B cell (primary cell): ENCODE measurements at regions not wholly inside any gene's neighbourhood (a gene's known extent, or its start where the extent isn't known, plus 50 kb on each side); places are given as distances from the start of the nearest gene placed in this dataset.

Experiments used
- ATAC-seq: fragments of 200-7000 bp; cut with Tn5 transposase; one replicate; pipeline ENCODE4 v1.10.0; 2021; ENCODE audit warnings: low read depth, mild to moderate bottlenecking, moderate number of reproducible peaks, moderate library complexity
- CTCF ChIA-PET: fragments of 350-600 bp; sonication (Branson Sonifier 250); formaldehyde crosslinking; loops from one replicate; lab custom pipeline; 2021; ENCODE audit warnings: antibody characterized with exemption, inconsistent platforms; lab: Charles Lee
- POLR2A ChIA-PET: fragments of 350-600 bp; sonication (Branson Sonifier 250); formaldehyde crosslinking; loops from one replicate; lab custom pipeline; 2021; ENCODE audit warnings: antibody characterized with exemption; lab: Charles Lee
- DNase-seq: peaks from one replicate; pipeline ENCODE4 v3.0.0; 2013
- H2AFZ ChIP-seq: 2 replicates; pipeline ENCODE4 v1.6.1; 2012; ENCODE audit warnings: mild to moderate bottlenecking, low read depth, low read length; ENCODE audit not compliant: insufficient read depth, poor library complexity, severe bottlenecking
- H3K27ac ChIP-seq, 2 donors: 1 replicate in 1 of 2; 2 replicates in 1 of 2; pipeline ENCODE4 v1.5.1; 2012 to 2013; ENCODE audit warnings: low read length in 2 of 2, mild to moderate bottlenecking in 2 of 2, moderate library complexity in 1 of 2
- H3K27me3 ChIP-seq, 4 experiments: fragments of 200-600 bp in 1 of 4; sonication (generic) in 1 of 4; replicated peaks in 1 of 4; 1 replicate in 2 of 4; 2 replicates in 2 of 4; pipeline versions ENCODE4 v1.6.1 to v1.7.0; 2013 to 2016; ENCODE audit warnings: low read length in 3 of 4, mild to moderate bottlenecking in 2 of 4, mixed read lengths in 1 of 4, moderate library complexity in 1 of 4; ENCODE audit not compliant: insufficient read depth in 4 of 4, control insufficient read depth in 3 of 4; ENCODE audit errors: control extremely low read depth in 1 of 4
- H3K36me3 ChIP-seq, 2 experiments: replicated peaks in 1 of 2; 1 replicate in 1 of 2; 2 replicates in 1 of 2; pipeline versions ENCODE4 v1.6.1 to v1.7.1; 2013; ENCODE audit warnings: low read length in 1 of 2; ENCODE audit not compliant: insufficient read depth in 2 of 2, control insufficient read depth in 1 of 2; ENCODE audit errors: control extremely low read depth in 1 of 2, extremely low read depth in 1 of 2
- H3K4me1 ChIP-seq, 2 donors: fragments of 200-600 bp in 1 of 2; sonication (generic) in 1 of 2; 1 replicate in 1 of 2; 2 replicates in 1 of 2; pipeline versions ENCODE4 v1.5.1 to v1.6.1; 2013 to 2017; ENCODE audit warnings: low read length in 2 of 2; ENCODE audit not compliant: control insufficient read depth in 2 of 2, insufficient read depth in 2 of 2
- H3K4me2 ChIP-seq: replicated peaks from 2 replicates; pipeline ENCODE3; 2012; ENCODE audit warnings: mild to moderate bottlenecking, low read depth, low read length; ENCODE audit not compliant: poor library complexity, severe bottlenecking
- H3K4me3 ChIP-seq, 5 experiments: fragments of 200-600 bp in 1 of 5; sonication (generic) in 1 of 5; 1 replicate in 3 of 5; 2 replicates in 2 of 5; pipeline versions ENCODE4 v1.5.1 to v1.7.0; 2011 to 2016; ENCODE audit warnings: low read length in 4 of 5, mild to moderate bottlenecking in 4 of 5, low read depth in 2 of 5, control low read depth in 1 of 5, moderate library complexity in 1 of 5; ENCODE audit not compliant: insufficient read depth in 1 of 5; ENCODE audit errors: control extremely low read depth in 1 of 5, extremely low read depth in 1 of 5
- H3K79me2 ChIP-seq: fragments of 200-600 bp; sonication (generic); one replicate; pipeline ENCODE4 v1.6.0; 2016; ENCODE audit warnings: low read length; ENCODE audit not compliant: control insufficient read depth, insufficient read depth
- H3K9ac ChIP-seq: fragments of 200-600 bp; sonication (generic); 2 replicates; pipeline ENCODE4 v1.6.1; 2017; ENCODE audit warnings: mild to moderate bottlenecking, low read length, moderate library complexity
- H3K9me3 ChIP-seq, 3 donors: one replicate each; pipeline versions ENCODE4 v1.6.1 to v1.7.1; 2013; ENCODE audit warnings: low read length in 2 of 3; ENCODE audit not compliant: control insufficient read depth in 2 of 3, insufficient read depth in 1 of 3; ENCODE audit errors: control extremely low read depth in 1 of 3
- H4K20me1 ChIP-seq: 2 replicates; pipeline ENCODE4 v1.6.0; 2012; ENCODE audit warnings: mild to moderate bottlenecking, low read length; ENCODE audit not compliant: insufficient read depth, control insufficient read depth, poor library complexity, severe bottlenecking
- H3K27ac Mint-ChIP-seq: one replicate; pipeline ENCODE4 v1.8.0; 2021; ENCODE audit warnings: mixed read lengths
- H3K27me3 Mint-ChIP-seq: one replicate; pipeline ENCODE4 v1.8.0; 2021; ENCODE audit warnings: mixed read lengths
- H3K4me1 Mint-ChIP-seq: one replicate; pipeline ENCODE4 v1.8.0; 2021; ENCODE audit warnings: mixed read lengths
- H3K4me3 Mint-ChIP-seq: one replicate; pipeline ENCODE4 v1.8.0; 2021; ENCODE audit warnings: mixed read lengths
- H3K9me3 Mint-ChIP-seq: one replicate; pipeline ENCODE4 v1.8.0; 2022; ENCODE audit warnings: mixed read lengths; ENCODE audit not compliant: insufficient read depth
- EZH2 ChIP-seq: IDR thresholded peaks from 2 replicates; pipeline ENCODE4 v1.6.1; 2012; ENCODE audit warnings: borderline replicate concordance, low read depth, mild to moderate bottlenecking, moderate library complexity, low read length; ENCODE audit not compliant: insufficient read depth, poor library complexity, severe bottlenecking
- WGBS: methylation state at CpG from one replicate; pipeline ENCODE4 v1.1.5; 2013; ENCODE audit warnings: missing lambda C conversion rate; ENCODE audit not compliant: insufficient coverage; 5-methylcytosine and 5-hydroxymethylcytosine counted together
- intact Hi-C: fragments of 100-400 bp; cut with micrococcal nuclease; formaldehyde crosslinking; loops from one replicate; pipeline ENCODE4 v1.10.0; 2022
- TF ChIP-seq, protein P1 (sequence below): fragments of 200-600 bp; IDR thresholded peaks from one replicate; pipeline ENCODE4 v1.8.0; 2022; ENCODE audit warnings: antibody characterized with exemption, mild to moderate bottlenecking

DNA sequence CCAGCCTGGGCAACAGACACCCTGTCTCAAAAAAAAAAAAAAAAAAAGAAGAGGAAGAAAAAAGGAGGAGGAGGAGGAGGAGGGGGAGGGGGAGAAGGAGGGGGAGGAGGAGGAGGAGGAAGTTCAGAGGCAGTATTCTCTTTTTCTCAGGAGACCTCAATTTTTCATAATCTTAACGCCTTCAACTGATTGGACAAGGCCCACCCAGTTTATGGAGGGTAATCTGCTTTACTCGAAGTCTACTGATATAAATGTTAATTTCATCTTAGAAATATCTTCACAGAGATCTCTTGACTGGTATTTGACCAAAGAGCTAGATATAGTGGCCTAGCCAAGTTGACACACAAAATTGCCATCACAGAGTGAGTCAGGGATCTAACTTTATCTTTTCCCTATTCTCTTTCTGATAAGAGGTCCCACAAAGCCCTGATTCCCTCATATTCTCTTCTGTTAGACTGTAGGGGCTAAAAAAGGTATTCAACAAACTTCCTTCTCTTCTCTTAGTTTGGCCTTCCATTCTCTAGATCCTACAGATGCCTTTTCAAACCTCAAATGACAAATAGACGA lies 115.5 kb upstream of the ABCA1 start:
- H3K4me2 ChIP-seq, result no peak overlapping the region
- TF ChIP-seq, protein P1, sequence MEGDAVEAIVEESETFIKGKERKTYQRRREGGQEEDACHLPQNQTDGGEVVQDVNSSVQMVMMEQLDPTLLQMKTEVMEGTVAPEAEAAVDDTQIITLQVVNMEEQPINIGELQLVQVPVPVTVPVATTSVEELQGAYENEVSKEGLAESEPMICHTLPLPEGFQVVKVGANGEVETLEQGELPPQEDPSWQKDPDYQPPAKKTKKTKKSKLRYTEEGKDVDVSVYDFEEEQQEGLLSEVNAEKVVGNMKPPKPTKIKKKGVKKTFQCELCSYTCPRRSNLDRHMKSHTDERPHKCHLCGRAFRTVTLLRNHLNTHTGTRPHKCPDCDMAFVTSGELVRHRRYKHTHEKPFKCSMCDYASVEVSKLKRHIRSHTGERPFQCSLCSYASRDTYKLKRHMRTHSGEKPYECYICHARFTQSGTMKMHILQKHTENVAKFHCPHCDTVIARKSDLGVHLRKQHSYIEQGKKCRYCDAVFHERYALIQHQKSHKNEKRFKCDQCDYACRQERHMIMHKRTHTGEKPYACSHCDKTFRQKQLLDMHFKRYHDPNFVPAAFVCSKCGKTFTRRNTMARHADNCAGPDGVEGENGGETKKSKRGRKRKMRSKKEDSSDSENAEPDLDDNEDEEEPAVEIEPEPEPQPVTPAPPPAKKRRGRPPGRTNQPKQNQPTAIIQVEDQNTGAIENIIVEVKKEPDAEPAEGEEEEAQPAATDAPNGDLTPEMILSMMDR, result no peak
- TF ChIP-seq EZH2, result no peak
- no peak overlapping the region for H2AFZ ChIP-seq
- H3K27ac Mint-ChIP-seq, result no peak overlapping the region
- no peaks in the 10 kb centered on the region for H3K4me1 ChIP-seq
- ChIA-PET CTCF (no interaction called here), POLR2A (no interaction called here)
- H3K27ac ChIP-seq, result no peak overlapping the region
- H3K4me3 Mint-ChIP-seq, result no peak overlapping the region
- DNase-seq, result no peak
- H3K4me3 ChIP-seq, result no peak overlapping the region
- no peaks in the 10 kb centered on the region for H3K79me2 ChIP-seq
- no peak for ATAC-seq
- no peaks in the 10 kb centered on the region for H4K20me1 ChIP-seq
- H3K9me3 Mint-ChIP-seq, result no peaks in the 10 kb centered on the region
- H3K9me3 ChIP-seq, result peaks cover 0 to 3% (median 0%) of the 10 kb centered on the region in 3 donors
- H3K27me3 Mint-ChIP-seq, result peaks cover 8% of the 10 kb centered on the region
- WGBS, result no CpG with 5 or more reads among the region's 3 CpGs
- no peaks in the 10 kb centered on the region for H3K36me3 ChIP-seq
- H3K27me3 ChIP-seq, result no peaks in the 10 kb centered on the region
- no peak overlapping the region for H3K9ac ChIP-seq
- H3K4me1 Mint-ChIP-seq, result peaks cover 2% of the 10 kb centered on the region
- intact Hi-C loops, result no loop called here

DNA sequence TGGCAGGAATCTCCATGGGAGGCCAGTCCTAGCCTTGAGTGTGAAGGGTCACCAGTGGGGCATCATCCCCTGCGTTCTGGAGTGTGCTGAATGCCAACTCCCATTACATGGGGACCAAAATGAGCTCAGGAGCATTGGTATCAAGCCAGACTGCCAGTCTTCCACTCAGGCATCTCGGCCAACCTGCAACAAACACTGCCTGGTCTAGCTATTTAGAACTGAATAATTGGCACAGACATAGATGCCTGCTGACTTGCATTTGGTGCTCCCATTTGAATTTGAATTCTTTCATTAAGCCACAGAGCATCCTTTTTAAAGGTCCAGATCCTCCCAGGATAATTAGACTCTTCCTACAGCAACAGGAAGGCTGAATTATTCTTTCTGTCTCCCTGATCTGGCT lies 116.6 kb upstream of the ABCA1 start:
- H3K4me3 Mint-ChIP-seq, result no peak overlapping the region
- peaks cover 0 to 3% (median 0%) of the 10 kb centered on the region in 3 donors for H3K9me3 ChIP-seq
- H3K9me3 Mint-ChIP-seq, result no peaks in the 10 kb centered on the region
- H3K4me3 ChIP-seq, result no peak overlapping the region
- no peaks in the 10 kb centered on the region for H4K20me1 ChIP-seq
- H3K9ac ChIP-seq, result no peak overlapping the region
- no peak overlapping the region for H2AFZ ChIP-seq
- intact Hi-C loops, result no loop called here
- ChIA-PET CTCF (no interaction called here), POLR2A (no interaction called here)
- TF ChIP-seq, protein P1, result no peak
- TF ChIP-seq EZH2, result no peak
- H3K27ac Mint-ChIP-seq, result no peak overlapping the region
- no peak overlapping the region for H3K4me2 ChIP-seq
- H3K4me1 Mint-ChIP-seq, result no peaks in the 10 kb centered on the region
- H3K36me3 ChIP-seq, result no peaks in the 10 kb centered on the region
- no peaks in the 10 kb centered on the region for H3K4me1 ChIP-seq
- H3K79me2 ChIP-seq, result no peaks in the 10 kb centered on the region
- DNase-seq (no peak), ATAC-seq (no peak)
- H3K27me3 ChIP-seq, result no peaks in the 10 kb centered on the region
- 89% methylated on average over 2 of the region's 2 CpGs for WGBS
- H3K27me3 Mint-ChIP-seq, result peaks cover 8% of the 10 kb centered on the region
- no peak overlapping the region for H3K27ac ChIP-seq
